ENCODE measurements at regions not wholly inside any gene's neighbourhood (a gene's known extent, or its start where the extent isn't known, plus 50 kb on each side); places are given as distances from the start of the nearest gene placed in this dataset.

DNA sequence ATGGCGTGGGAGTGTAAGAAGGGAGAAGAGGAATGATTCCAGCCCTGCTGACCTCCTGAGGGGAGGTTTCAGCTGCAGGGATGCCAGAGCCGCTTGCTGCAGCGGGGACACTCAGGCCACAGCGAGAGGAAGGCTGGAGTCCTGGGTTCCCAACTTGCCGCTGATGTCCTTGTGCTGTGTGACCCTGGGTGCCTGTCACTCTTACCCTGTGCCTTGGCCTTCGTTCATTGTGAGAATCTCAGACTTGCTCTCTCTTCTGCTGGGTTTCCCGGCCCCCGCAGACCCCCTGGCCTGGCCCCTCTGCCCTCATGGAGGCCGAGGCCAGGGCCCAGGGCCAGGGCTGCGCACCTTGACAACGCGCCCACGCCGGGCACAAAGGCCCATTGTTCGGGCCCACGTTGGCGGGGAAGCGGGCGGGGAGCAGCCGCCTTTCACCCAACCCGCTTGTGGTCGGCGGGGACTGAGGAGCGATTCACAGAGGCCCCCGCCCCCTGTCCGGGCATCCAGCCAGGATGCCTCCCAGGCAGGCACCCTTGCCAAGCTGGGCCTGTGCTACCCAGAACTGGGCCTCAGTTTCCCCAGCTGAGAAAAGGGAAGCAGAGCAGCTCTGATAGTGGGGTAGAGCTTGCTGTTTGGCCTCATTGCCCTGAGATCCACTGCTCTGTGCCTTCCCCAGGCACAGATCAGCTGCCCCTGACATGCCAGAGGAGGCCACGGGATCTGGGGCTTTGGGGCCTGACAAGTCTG, 52.4 kb downstream of the CEBPB start:
- TF ChIP-seq, protein P1, sequence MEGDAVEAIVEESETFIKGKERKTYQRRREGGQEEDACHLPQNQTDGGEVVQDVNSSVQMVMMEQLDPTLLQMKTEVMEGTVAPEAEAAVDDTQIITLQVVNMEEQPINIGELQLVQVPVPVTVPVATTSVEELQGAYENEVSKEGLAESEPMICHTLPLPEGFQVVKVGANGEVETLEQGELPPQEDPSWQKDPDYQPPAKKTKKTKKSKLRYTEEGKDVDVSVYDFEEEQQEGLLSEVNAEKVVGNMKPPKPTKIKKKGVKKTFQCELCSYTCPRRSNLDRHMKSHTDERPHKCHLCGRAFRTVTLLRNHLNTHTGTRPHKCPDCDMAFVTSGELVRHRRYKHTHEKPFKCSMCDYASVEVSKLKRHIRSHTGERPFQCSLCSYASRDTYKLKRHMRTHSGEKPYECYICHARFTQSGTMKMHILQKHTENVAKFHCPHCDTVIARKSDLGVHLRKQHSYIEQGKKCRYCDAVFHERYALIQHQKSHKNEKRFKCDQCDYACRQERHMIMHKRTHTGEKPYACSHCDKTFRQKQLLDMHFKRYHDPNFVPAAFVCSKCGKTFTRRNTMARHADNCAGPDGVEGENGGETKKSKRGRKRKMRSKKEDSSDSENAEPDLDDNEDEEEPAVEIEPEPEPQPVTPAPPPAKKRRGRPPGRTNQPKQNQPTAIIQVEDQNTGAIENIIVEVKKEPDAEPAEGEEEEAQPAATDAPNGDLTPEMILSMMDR (IDR thresholded peaks at IDR 0.05; ENCODE audit: low read depth, low read length) = no peak
- no peak for TF ChIP-seq EZH2phosphoT487 (IDR thresholded peaks at IDR 0.05; ENCODE audit: low read depth)
